GM18507 (cell line): ENCODE measurements at regions not wholly inside any gene's neighbourhood (a gene's known extent, or its start where the extent isn't known, plus 50 kb on each side); places are given as distances from the start of the nearest gene placed in this dataset.
"Not testable (repeated sequence)": the region's sequence is repeated elsewhere in the genome, so short reads cannot be mapped to it uniquely, and the experiment has no call there.

Experiments
- DNase-seq: peaks from one replicate; pipeline ENCODE4 v3.0.0; 2011; ENCODE audit warnings: low read depth; ENCODE audit not compliant: insufficient read length; ENCODE audit errors: extremely low spot score
- FAIRE-seq: peaks from 2 replicates; lab custom pipeline; 2011; peaks lifted over from hg19 to GRCh38; lab: Jason Lieb, UNC

DNA sequence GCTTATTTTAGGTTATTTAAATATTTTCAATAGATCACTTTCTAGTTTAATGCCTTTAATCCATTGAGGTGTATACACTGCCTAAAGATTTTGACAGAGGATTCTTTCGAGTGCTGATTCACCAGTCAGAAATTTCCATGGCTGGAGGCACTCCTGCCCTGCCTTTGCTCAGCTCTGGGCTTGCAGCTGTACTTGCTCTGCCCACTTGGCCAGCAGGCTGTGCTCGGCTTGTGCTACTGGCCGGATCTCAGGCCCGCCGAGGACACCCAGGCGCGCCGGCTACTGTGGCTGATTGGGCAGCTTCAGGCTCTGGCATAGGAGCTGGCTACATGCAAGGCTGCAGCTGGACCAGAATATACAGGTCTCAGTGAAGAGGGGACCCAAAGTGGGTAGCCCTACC is 675.1 kb upstream of the MMS22L start:
- FAIRE-seq (no peak), DNase-seq (no peak)

- DNase-seq (no peak), FAIRE-seq (no peak)
Observed at GRCh38 chr6:97963193-97963592, 680.2 kb upstream of the MMS22L start.

DNA sequence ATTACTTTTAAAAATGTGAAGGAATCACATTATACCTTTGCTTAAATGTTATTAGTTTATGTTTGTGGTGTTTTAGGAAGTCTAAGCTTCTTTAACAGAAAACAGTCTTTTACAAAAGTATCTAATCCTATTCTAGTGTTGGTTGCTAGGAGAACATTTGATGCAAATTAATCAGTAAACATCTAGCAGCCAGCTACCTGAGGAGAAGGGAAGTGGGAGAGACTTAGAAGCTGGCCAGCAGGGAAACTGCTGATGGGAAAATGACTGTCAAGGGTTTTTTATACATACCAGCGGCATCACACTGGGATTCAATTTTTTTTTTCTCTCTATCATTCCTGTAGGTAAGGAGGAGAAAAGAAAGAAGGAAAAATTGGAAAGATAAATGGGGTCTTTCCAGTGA is 686.0 kb upstream of the MMS22L start:
- no peak for FAIRE-seq
- no peak for DNase-seq

GRCh38 chr6:97977084-97977483 is 694.1 kb upstream of the MMS22L start:
- no peak for DNase-seq
- no peak for FAIRE-seq

GRCh38 chr6:97978855-97979271 is 695.8 kb upstream of the MMS22L start:
- DNase-seq (no peak), FAIRE-seq (no peak)

GRCh38 chr6:97979285-97979684 is 696.3 kb upstream of the MMS22L start:
- DNase-seq, FAIRE-seq: not testable (repeated sequence)

GRCh38 chr6:97989451-97989850 is 706.4 kb upstream of the MMS22L start:
- DNase-seq (no peak), FAIRE-seq (no peak)

GRCh38 chr6:97995158-97995557 is 712.1 kb upstream of the MMS22L start:
- DNase-seq (no peak), FAIRE-seq (no peak)

DNA sequence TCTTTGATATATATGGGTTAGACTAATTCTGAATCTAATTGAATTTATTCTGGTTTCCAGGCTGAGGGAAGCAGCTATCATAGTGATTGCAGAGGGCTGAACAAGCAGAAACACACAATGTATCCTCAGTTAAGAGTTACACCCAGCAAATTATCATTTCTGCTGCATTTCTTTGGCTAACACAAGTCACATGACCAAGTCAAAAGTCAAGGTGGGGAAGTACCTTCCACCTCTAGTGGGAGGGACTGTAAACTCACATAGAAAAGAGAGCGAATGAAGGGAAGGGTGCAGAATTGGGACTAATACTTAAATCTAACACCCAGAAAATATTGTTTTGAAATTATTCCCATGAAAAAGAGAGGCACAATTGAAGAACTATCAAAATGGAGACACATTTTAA is 719.7 kb upstream of the MMS22L start:
- DNase-seq (no peak), FAIRE-seq (no peak)

DNA sequence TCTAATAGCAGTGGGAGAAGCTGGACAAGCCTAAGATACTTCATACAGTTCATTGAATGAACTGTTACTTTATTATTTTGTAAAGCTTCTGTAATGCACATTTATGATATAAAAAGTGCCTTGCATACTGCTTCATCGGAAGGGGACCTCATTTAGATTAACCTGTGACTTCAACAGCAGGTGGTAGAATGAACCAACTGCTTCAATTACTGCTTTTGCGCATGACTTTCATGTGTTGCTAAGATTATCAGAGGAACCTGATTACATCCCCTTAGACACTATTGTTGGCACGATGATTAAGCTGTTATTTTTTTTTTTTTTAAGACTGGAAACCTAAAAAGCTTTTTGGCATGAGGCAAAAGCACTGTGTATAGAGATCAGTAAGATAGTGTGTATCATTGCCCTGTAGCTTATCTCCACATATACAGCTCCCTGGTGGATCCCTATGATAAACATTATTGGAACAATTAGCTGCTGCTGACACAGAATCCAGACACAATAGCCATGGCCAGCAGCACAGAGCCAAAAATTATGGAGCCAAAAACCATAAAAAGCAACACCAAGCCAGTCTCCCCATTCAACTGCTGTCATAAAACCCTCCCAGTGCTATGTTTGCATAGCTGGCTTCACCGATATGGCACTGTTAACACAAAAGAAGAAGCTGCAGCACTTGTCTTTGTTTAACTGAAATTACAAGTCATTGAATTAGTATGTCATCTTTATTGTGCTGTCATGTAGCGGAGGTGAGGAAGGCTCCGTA is 731.6 kb upstream of the MMS22L start:
- no peak for FAIRE-seq
- DNase-seq = no peak

DNA sequence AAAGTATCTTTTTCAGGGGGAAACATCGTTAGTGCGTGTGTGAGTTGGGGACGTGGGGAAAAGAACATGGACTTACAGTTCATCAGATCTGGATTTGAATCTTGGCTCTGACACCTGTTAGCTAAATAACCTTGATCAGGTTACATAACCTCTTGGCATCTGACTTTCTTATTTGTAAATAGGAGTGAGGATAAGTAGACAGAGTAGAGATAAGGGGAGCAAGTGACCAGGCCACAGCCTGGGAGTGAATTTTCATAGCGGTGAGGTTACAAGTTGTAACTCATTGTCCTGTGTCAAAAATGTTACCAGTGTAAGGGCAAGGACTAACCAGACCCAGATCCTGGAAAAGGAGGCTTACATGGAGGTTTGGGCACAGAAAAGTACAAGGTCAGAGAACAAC is 733.5 kb upstream of the MMS22L start:
- no peak for FAIRE-seq
- no peak for DNase-seq

- FAIRE-seq (no peak), DNase-seq (no peak)
Observed at GRCh38 chr6:98020222-98020621, 737.2 kb upstream of the MMS22L start.

- FAIRE-seq (no peak), DNase-seq (no peak)
Observed at GRCh38 chr6:98024359-98024758, 741.3 kb upstream of the MMS22L start.

- no peak for FAIRE-seq
Observed at GRCh38 chr6:98027898-98028297, 744.9 kb upstream of the MMS22L start.

DNA sequence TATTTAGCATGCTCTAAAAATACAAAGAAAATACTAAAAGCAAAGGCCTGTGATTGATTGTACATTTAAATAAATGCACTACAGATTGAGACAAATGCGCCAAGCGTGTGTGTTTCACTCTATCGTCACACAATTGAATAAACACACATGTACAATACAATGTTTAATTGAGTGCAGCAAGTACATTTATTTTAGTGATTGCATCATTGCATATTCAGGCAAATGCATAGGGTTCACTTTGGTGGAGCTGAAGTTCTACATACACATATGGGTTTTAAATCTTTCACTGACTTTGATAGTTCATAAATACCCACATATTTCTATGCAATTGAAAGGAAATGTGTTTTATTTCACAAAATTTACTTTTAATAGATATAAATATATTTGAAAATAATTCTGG is 750.6 kb upstream of the MMS22L start:
- DNase-seq (no peak), FAIRE-seq (no peak)

More at GRCh38 chr6:98027898-98028297, 744.9 kb upstream of the MMS22L start:
- DNase-seq = no peak

GRCh38 chr6:98036344-98036923 is 753.4 kb upstream of the MMS22L start:
- DNase-seq (no peak), FAIRE-seq (no peak)

DNA sequence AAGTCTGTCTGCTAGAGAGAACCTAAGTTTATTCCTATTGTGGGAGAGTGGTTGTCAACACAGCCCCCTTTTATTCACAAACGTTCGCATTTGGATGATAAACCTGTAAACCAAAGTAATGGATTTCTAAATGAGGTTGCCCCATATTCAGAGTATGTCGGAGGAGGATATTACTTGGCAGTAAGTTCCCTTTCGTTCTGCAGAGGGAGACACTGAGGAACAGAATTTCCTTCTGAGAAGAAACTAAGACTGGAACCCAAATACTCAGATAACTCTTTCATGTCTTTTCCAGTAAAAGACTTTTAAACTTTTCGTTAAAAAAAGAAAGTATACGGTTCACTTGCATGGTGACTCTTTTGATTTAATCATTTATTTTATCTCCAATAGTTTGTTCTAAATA is 754.6 kb upstream of the MMS22L start:
- DNase-seq (no peak), FAIRE-seq (no peak)

GRCh38 chr6:98039443-98039842 is 756.4 kb upstream of the MMS22L start:
- FAIRE-seq (no peak), DNase-seq (no peak)

DNA sequence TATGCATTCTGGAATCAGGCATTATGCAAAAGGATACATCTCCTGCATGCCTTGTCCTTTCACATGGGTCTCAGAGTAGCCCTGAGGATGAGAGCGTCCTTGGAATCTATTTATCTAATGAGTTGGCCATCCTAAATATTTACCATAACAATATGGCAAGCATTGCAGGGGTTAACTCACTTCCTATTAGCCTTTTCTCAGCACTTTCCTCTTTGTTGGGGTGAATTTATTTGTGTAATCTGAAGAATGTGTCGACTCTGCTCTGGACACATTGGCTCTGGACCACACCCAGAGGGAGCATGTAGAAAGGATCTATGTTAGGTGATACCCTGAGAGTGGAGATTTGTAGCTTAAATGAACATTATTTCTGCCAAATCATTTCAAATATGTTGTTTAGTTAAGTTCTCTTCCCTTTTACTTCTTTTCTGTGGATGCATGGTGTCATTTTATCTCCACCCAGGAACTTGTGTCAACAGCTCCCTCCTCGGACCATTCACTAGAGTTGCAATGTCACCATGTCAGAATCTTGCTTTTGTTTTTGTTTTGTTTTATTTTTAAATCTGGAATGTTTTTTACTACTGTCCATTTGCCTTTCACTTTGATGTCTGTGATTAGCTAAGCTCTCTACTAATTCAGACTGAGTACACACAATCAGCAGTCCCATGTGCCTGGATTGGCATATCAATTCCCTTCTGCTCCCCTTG is 757.0 kb upstream of the MMS22L start:
- FAIRE-seq (no peak), DNase-seq (no peak)

GRCh38 chr6:98041056-98041455 is 758.0 kb upstream of the MMS22L start:
- FAIRE-seq = no peak

GRCh38 chr6:98041921-98042320 is 758.9 kb upstream of the MMS22L start:
- DNase-seq = no peak

More at GRCh38 chr6:98041056-98041455, 758.0 kb upstream of the MMS22L start:
- no peak for DNase-seq

More at GRCh38 chr6:98041921-98042320, 758.9 kb upstream of the MMS22L start:
- FAIRE-seq = no peak
